Ascending aorta (tissue), 2 donors: ENCODE measurements at regions not wholly inside any gene's neighbourhood (a gene's known extent, or its start where the extent isn't known, plus 50 kb on each side); places are given as distances from the start of the nearest gene placed in this dataset.

ENCODE experiments used
- DNase-seq, 2 donors: peaks; one replicate each; pipeline ENCODE4 v3.0.0-alpha.2; 2019; ENCODE audit warnings: low spot score in 2 of 2
- H3K27ac ChIP-seq, 2 donors: fragments of 200-600 bp; sonication (generic); one replicate each; pipeline ENCODE4 v1.5.1; 2016 to 2017; ENCODE audit warnings: mild to moderate bottlenecking in 1 of 2
- H3K27me3 ChIP-seq: fragments of 200-600 bp; sonication (generic); one replicate; pipeline ENCODE4 v1.5.1; 2017
- H3K36me3 ChIP-seq, 2 donors: fragments of 200-600 bp; sonication (generic); one replicate each; pipeline ENCODE4 v1.5.1; 2016
- H3K4me1 ChIP-seq, 2 donors: fragments of 200-600 bp; sonication (generic); one replicate each; pipeline ENCODE4 v1.5.1; 2016 to 2017; ENCODE audit warnings: mild to moderate bottlenecking in 1 of 2
- H3K4me3 ChIP-seq, 2 donors: fragments of 200-600 bp; sonication (generic); one replicate each; pipeline ENCODE4 v1.5.1; 2016 to 2017; ENCODE audit warnings: mild to moderate bottlenecking in 1 of 2
- H3K9me3 ChIP-seq, 2 donors: fragments of 200-600 bp; sonication (generic); one replicate each; pipeline ENCODE4 v1.5.1; 2016
- intact Hi-C: fragments of 100-400 bp; cut with DNase I; formaldehyde crosslinking; loops from one replicate; pipeline ENCODE4 v1.15.1; 2023
- TF ChIP-seq, protein P1 (sequence below), 3 experiments: fragments of 200-600 bp in 2 of 3; fragments of 450-650 bp in 1 of 3; sonication (generic) in 2 of 3; IDR thresholded peaks; one replicate each; pipeline ENCODE4 v1.5.1; 2016 to 2019; ENCODE audit warnings: antibody characterized with exemption in 3 of 3, mild to moderate bottlenecking in 1 of 3, moderate library complexity in 1 of 3

DNA sequence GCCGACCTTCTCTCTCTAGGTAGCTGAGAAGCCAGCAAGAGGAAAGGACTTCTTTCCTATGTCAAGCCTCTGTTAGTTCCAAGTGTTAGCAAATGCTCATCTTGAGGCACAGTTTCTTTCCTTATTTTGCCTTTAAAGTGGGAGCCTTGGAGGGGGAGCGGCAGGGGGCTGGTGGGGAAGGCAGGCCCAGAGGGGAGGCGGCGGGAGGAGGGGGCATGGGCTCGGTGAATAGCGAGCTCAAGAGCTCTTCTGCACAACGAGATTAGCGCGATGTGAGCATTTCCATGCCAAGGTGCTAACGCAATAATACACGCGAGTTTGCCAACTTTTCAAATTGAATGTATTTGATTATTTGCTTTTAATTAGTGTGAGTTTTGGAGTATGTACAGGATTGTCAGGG is 372.6 kb downstream of the RPS6KC1 start:
- H3K4me1 ChIP-seq: no peaks in the 10 kb centered on the region
- no peak overlapping the region for H3K4me3 ChIP-seq
- H3K27me3 ChIP-seq: no peaks in the 10 kb centered on the region
- TF ChIP-seq, protein P1, sequence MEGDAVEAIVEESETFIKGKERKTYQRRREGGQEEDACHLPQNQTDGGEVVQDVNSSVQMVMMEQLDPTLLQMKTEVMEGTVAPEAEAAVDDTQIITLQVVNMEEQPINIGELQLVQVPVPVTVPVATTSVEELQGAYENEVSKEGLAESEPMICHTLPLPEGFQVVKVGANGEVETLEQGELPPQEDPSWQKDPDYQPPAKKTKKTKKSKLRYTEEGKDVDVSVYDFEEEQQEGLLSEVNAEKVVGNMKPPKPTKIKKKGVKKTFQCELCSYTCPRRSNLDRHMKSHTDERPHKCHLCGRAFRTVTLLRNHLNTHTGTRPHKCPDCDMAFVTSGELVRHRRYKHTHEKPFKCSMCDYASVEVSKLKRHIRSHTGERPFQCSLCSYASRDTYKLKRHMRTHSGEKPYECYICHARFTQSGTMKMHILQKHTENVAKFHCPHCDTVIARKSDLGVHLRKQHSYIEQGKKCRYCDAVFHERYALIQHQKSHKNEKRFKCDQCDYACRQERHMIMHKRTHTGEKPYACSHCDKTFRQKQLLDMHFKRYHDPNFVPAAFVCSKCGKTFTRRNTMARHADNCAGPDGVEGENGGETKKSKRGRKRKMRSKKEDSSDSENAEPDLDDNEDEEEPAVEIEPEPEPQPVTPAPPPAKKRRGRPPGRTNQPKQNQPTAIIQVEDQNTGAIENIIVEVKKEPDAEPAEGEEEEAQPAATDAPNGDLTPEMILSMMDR (IDR thresholded peaks at IDR 0.05): no peak
- no peaks in the 10 kb centered on the region for H3K36me3 ChIP-seq
- DNase-seq: no peak
- intact Hi-C loops: no loop called here
- no peaks in the 10 kb centered on the region for H3K9me3 ChIP-seq
- H3K27ac ChIP-seq: no peak overlapping the region

DNA sequence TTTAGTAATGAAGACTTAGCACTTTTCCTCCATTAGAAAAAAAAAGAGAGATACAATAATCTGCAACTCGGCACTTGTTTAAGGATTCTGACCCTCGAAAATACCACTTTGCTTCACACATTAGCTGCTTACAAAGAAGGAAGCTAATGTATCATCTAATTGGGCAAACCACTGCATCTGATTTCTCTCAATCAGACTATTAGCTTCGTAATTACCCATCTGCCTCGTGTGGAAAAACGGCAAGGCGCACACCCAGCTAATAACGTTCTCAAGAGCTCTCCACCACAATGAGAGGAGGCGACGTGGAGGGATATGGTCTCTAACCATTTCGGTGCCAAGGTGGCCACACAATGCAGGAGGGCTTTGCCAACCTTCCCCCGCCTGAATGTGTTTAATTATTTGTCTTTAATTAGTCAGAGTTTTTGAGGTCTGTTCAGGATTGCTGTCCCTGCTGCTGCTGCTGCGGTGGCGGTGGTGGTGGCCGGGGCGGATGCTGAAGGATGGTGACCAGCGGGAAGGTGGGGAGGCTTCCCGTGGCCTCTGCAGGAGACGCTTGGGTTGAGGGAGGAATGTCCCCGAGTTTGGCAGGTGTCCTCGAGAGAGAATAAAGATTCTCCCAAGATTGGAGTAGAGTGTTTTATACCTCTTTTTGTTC is 374.5 kb downstream of the RPS6KC1 start:
- no peak overlapping the region for H3K27ac ChIP-seq
- intact Hi-C loops: no loop called here
- H3K36me3 ChIP-seq: no peaks in the 10 kb centered on the region
- no peaks in the 10 kb centered on the region for H3K4me1 ChIP-seq
- H3K9me3 ChIP-seq: no peaks in the 10 kb centered on the region
- TF ChIP-seq, protein P1 (IDR thresholded peaks at IDR 0.05): no peak
- no peaks in the 10 kb centered on the region for H3K27me3 ChIP-seq
- no peak for DNase-seq
- H3K4me3 ChIP-seq: no peak overlapping the region

DNA sequence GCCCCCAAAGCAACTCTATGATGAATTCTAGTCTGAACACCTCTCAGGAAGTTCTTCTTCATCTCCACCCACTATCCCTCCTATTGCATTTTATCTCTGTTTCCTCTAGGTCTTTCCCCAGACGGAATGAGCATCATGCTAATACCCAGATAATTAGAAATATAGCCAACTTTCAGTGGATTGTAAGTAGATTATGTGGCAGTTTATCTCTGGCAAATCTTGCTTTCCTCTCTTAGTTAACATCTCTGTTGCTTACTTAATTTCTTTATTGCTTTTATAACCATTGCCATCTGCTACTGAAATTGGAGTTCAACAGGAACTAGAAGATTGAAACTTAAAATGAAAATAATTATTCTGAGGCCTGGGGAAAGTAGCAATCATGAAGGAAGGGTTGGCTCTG is 378.6 kb downstream of the RPS6KC1 start:
- no peak overlapping the region for H3K27ac ChIP-seq
- no peak for DNase-seq

DNA sequence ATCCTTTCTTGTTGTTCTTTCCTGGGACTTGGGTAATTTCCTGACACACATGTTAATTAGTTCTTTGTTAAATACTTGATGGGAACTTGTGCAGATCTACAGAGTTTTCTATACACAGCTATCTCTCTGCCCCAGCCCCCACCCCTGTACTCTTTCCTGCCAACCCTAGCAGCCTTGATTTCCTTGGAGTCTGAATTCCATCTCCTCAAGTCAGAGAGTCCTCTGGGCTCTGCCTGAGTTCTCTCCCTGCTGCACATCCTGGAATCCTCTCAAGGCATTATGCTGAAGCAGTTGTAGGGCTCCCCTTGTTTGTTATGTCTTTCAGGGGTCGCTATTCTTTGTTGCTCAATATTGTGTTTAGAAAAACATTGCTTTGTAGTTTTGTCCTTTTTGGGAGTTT is 384.7 kb downstream of the RPS6KC1 start:
- H3K36me3 ChIP-seq: no peaks in the 10 kb centered on the region
- no peak for DNase-seq
- no peak overlapping the region for H3K27ac ChIP-seq
- no peaks in the 10 kb centered on the region for H3K27me3 ChIP-seq
- TF ChIP-seq, protein P1 (IDR thresholded peaks at IDR 0.05): no peak
- intact Hi-C loops: no loop called here
- H3K4me3 ChIP-seq: no peak overlapping the region
- no peaks in the 10 kb centered on the region for H3K4me1 ChIP-seq
- H3K9me3 ChIP-seq: peaks cover 0 to 10% of the 10 kb centered on the region in 2 donors

More for the DNA sequence above, 378.6 kb downstream of the RPS6KC1 start:
- no peaks in the 10 kb centered on the region for H3K36me3 ChIP-seq
- TF ChIP-seq, protein P1 (IDR thresholded peaks at IDR 0.05): no peak
- no peaks in the 10 kb centered on the region for H3K4me1 ChIP-seq
- intact Hi-C loops: no loop called here
- H3K4me3 ChIP-seq: no peak overlapping the region
- H3K9me3 ChIP-seq: no peaks in the 10 kb centered on the region
- H3K27me3 ChIP-seq: no peaks in the 10 kb centered on the region

DNA sequence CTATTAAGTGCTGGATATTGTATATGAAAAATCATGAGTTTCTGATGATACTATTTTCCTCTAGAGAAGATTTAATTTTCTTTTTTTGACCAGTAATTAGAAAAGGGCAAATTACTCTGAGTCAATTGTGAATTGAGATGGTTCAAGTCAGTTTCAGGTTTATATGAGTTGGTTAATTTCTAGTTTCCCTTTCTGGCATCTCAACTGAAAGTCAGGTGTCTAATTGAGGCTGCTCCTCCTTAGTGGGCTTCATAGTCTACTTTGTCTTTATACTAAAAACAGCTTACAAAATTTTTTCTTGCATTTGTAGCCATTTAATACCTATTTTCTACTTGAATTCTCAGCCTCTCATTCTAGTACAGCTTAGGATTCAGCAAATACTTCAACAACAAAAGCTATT is 387.3 kb downstream of the RPS6KC1 start:
- Histone ChIP-seq H3K4me3 (no peak overlapping the region), H3K27ac (no peak overlapping the region), H3K27me3 (no peaks in the 10 kb centered on the region), H3K9me3 (peaks cover 0 to 10% of the 10 kb centered on the region in 2 donors), H3K4me1 (no peaks in the 10 kb centered on the region), H3K36me3 (no peaks in the 10 kb centered on the region)
- TF ChIP-seq, protein P1 (IDR thresholded peaks at IDR 0.05): no peak
- intact Hi-C loops: no loop called here
- no peak for DNase-seq

DNA sequence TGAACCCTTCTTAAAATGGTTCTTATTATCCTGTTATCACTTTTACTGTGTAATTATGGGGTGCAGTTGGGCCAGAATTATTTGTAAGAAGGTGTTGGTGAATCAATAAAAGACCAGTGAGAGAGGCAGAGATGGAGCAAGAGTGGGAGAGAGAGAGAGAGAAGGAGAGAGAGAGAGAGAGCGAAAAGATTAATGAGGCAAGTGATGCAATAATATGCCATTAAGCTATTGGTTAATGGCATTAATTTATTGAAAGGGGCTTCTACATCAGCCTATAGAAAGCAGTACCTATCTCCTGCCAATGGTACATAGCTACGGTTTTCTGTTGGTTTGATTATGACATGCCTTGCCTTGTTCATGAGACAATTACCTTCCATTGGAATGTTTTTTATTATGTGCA is 388.7 kb downstream of the RPS6KC1 start:
- DNase-seq: no peak
- no peak overlapping the region for H3K27ac ChIP-seq
- H3K4me3 ChIP-seq: no peak overlapping the region
- no peaks in the 10 kb centered on the region for H3K36me3 ChIP-seq
- intact Hi-C loops: no loop called here
- no peaks in the 10 kb centered on the region for H3K4me1 ChIP-seq
- H3K27me3 ChIP-seq: no peaks in the 10 kb centered on the region
- TF ChIP-seq, protein P1 (IDR thresholded peaks at IDR 0.05): no peak
- peaks cover 0 to 10% of the 10 kb centered on the region in 2 donors for H3K9me3 ChIP-seq
